Subcutaneous abdominal adipose tissue (tissue), 5 donors: ENCODE measurements at regions not wholly inside any gene's neighbourhood (a gene's known extent, or its start where the extent isn't known, plus 50 kb on each side); places are given as distances from the start of the nearest gene placed in this dataset.

Experiments
- H3K27ac ChIP-seq: one replicate; pipeline ENCODE4 v1.7.0; 2013; ENCODE audit warnings: low read depth, mild to moderate bottlenecking, inconsistent platforms, low read length, moderate library complexity
- H3K27me3 ChIP-seq, 5 donors: one replicate each; pipeline ENCODE4 v1.7.0; 2013; ENCODE audit warnings: low read length in 5 of 5, inconsistent platforms in 1 of 5; ENCODE audit not compliant: control insufficient read depth in 5 of 5, insufficient read depth in 4 of 5
- H3K36me3 ChIP-seq, 5 donors: one replicate each; pipeline ENCODE4 v1.7.0; 2013; ENCODE audit warnings: low read length in 5 of 5; ENCODE audit not compliant: control insufficient read depth in 5 of 5, insufficient read depth in 5 of 5
- H3K4me1 ChIP-seq, 5 donors: one replicate each; pipeline ENCODE4 v1.7.0; 2013; ENCODE audit warnings: low read length in 5 of 5, mild to moderate bottlenecking in 3 of 5, moderate library complexity in 1 of 5; ENCODE audit not compliant: control insufficient read depth in 5 of 5, insufficient read depth in 5 of 5
- H3K4me3 ChIP-seq, 5 donors: one replicate each; pipeline ENCODE4 v1.7.0; 2013; ENCODE audit warnings: low read length in 5 of 5, low read depth in 1 of 5
- H3K9ac ChIP-seq, 5 donors: one replicate each; pipeline ENCODE4 v1.7.0; 2013; ENCODE audit warnings: low read length in 5 of 5, mild to moderate bottlenecking in 4 of 5, moderate library complexity in 3 of 5
- H3K9me3 ChIP-seq, 5 donors: one replicate each; pipeline ENCODE4 v1.7.0; 2013; ENCODE audit warnings: low read length in 5 of 5; ENCODE audit not compliant: control insufficient read depth in 5 of 5
- donor health status: healthy.
- donor health status: healthy.
- donor health status: healthy.
- donor health status: healthy.
- donor health status: healthy.

DNA sequence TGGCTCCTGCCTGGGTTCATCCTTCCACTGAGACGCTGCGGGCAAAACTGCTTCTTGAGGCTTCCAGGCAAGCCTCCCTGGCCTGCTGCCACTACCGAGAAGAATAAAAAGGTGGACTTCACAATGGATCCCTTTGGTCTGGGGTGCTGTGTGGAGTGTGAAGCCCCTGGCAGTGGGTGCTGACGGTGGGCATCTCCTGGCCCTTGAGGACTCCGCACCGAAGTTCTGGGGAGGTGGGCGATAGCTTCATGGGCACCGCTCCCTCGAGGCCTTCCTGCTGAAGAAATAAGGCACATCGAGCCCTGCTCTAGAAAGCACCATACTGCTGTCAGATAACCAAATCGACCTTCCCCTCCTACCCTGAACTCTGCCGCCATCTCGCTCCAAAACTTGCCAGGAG lies 106.6 kb upstream of the CTBP2 start:
- Histone ChIP-seq H3K4me1 (no peaks in the 10 kb centered on the region), H3K27me3 (peaks cover 0 to 4% (median 2%) of the 10 kb centered on the region in 5 donors), H3K9me3 (no peaks in the 10 kb centered on the region), H3K36me3 (no peaks in the 10 kb centered on the region), H3K9ac (no peak overlapping the region), H3K27ac (no peak overlapping the region), H3K4me3 (no peak overlapping the region)

DNA sequence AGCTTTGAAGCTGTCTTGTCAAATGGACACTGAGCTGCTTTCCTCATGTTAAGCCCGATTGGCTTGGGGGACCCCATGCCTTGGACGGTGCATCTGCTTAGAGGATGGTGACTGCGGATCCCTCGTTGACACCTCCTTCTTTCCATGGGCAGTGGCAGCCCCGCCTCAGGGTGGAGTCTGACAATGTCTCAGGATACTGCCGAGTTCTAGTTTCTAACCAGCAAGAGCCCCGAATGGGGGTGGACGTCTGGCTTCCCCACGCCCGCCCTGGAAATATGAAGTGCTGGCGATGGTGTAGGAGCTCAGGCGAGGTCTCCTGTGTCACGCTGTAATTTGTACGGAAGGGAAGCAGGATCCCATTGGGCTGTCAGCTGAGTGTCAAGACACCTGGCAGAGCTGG lies 106.2 kb upstream of the CTBP2 start:
- H3K4me3 ChIP-seq = no peak overlapping the region
- H3K27ac ChIP-seq = no peak overlapping the region
- H3K36me3 ChIP-seq = no peaks in the 10 kb centered on the region
- no peaks in the 10 kb centered on the region for H3K4me1 ChIP-seq
- H3K9me3 ChIP-seq = no peaks in the 10 kb centered on the region
- no peak overlapping the region for H3K9ac ChIP-seq
- H3K27me3 ChIP-seq = peaks cover 0 to 4% (median under 1%) of the 10 kb centered on the region in 5 donors

DNA sequence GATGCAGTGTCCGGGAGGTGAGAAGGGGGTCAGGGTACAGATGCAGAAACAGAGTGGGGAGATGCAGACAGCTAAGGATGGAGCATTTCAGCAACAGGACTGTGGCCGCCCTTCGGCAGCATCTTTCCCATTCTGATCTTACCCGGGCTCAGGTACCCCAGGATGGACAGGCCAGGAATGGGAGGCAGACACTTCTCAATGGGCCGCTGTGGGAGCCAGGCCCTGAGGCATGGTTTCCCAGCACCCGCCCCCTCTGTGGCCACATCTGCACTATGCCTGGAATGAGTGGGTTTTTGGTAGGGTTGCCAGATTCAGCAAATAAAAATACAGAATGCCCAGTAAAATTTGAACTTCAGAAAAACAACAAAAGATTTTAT lies 105.2 kb upstream of the CTBP2 start:
- Histone ChIP-seq H3K9me3 (no peaks in the 10 kb centered on the region), H3K9ac (no peak overlapping the region), H3K27me3 (peaks cover 0 to 2% (median 0%) of the 10 kb centered on the region in 5 donors), H3K4me1 (no peaks in the 10 kb centered on the region), H3K4me3 (no peak overlapping the region), H3K36me3 (no peaks in the 10 kb centered on the region), H3K27ac (no peak overlapping the region)

DNA sequence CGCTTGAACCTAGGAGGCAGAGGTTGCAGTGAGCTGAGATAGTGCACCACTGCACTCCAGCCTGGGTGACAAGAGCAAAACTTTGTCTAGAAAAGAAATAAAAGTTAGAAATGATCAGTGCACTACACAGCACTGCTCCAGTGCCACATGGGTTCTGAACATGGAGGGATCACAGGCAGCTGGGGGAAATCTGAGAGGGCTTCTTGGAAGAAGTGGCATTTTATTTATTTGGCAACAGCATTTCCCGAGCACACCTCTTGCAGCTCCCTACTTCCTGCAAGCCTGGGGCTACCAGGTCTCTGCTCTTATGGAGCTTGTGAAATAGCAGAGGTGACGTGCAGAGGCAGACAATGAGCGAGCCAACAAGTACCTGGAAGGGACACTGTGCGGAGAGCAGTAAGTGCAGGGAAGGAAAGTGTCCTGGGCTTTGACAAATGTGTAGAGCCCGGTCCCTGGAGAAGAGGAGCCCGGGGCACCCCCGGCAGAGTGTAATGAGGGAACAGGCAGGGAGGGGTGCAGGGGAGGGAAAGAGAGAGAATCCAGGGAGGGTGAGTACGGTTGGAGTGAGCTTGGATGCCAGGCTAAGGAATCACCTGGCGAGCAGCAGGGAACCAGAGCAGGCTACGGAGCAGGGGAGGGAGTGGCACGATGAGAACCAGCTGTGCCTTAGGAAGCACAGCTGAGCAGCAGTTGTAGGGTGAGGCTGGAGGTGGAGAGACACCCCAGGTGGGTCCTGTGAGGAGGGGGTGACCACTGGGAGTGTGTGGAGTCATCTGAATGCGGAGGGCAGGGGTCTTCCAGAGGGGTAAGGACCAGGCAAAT lies 104.6 kb upstream of the CTBP2 start:
- Histone ChIP-seq H3K4me1 (no peaks in the 10 kb centered on the region), H3K9me3 (no peaks in the 10 kb centered on the region), H3K4me3 (no peak overlapping the region), H3K27ac (no peak overlapping the region), H3K36me3 (no peaks in the 10 kb centered on the region), H3K9ac (no peak overlapping the region), H3K27me3 (peaks cover 0 to 2% (median 0%) of the 10 kb centered on the region in 5 donors)

DNA sequence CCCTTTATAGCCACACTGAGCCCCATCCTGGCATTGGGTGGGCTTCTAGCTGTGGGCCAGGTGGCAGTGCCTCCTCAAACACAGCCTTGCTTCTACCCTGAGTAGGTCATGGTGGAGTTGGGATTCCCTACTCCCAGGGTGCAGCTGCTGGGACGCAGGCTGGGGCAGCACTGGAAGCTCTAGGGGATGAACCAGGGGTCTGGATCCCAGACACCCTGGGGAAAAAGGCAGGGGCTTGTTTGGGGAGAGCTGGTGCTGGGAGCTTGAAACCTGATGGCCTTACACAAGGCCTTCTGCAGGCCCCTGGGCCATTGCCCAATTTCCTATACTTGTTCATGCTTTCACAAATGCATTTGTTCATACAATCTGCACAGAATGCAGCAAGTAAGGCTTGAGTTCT lies 103.7 kb upstream of the CTBP2 start:
- Histone ChIP-seq H3K9ac (no peak overlapping the region), H3K27me3 (peaks cover 0 to 3% (median 0%) of the 10 kb centered on the region in 5 donors), H3K36me3 (no peaks in the 10 kb centered on the region), H3K4me3 (no peak overlapping the region), H3K27ac (no peak overlapping the region), H3K4me1 (no peaks in the 10 kb centered on the region), H3K9me3 (no peaks in the 10 kb centered on the region)

DNA sequence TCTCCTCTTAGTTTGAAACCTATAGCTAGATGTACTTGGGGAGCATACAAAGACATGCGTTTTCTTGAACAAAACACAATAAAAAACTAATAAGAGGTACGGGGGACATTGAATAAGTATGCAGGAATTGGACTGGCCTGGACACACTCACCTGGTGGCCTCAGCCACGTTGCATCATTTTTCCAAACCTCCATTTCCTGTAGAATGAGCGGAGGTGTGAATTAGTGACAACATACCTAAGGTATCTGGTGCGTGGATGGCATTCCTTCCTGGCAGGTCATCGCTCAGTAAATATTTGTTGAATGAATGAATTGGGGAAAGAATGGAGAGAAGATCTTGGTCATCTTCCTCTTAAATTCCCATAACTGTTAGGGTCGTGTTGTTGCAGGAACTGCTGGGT lies 103.2 kb upstream of the CTBP2 start:
- peaks cover 0 to 3% (median 0%) of the 10 kb centered on the region in 5 donors for H3K27me3 ChIP-seq

DNA sequence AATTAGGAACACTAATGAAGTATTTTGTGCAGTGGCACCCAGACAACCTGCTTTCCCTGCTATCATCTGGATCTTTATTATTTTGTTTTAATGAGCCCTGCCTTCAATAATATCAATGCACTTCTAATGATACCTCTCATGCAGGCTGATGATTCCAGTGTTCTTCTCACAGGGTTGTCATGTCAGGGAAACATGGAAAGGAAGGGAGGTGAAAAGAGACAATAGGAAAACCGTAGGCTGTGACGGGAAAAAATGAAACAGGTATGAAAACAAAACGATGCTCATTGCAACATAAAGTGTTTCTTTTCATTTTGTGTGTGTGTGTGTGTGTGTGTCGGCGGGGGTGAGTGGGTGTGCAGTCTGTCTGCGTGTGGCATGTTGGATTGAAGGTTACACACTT lies 102.6 kb upstream of the CTBP2 start:
- H3K9me3 ChIP-seq = no peaks in the 10 kb centered on the region
- H3K4me1 ChIP-seq = no peaks in the 10 kb centered on the region
- no peak overlapping the region for H3K27ac ChIP-seq
- no peak overlapping the region for H3K4me3 ChIP-seq
- H3K27me3 ChIP-seq = peaks cover 0 to 3% (median 0%) of the 10 kb centered on the region in 5 donors
- H3K9ac ChIP-seq = no peak overlapping the region
- H3K36me3 ChIP-seq = no peaks in the 10 kb centered on the region

More for the DNA sequence above, 103.2 kb upstream of the CTBP2 start:
- H3K4me1 ChIP-seq = no peaks in the 10 kb centered on the region
- no peaks in the 10 kb centered on the region for H3K9me3 ChIP-seq
- H3K4me3 ChIP-seq = no peak overlapping the region
- H3K9ac ChIP-seq = no peak overlapping the region
- no peaks in the 10 kb centered on the region for H3K36me3 ChIP-seq
- no peak overlapping the region for H3K27ac ChIP-seq

DNA sequence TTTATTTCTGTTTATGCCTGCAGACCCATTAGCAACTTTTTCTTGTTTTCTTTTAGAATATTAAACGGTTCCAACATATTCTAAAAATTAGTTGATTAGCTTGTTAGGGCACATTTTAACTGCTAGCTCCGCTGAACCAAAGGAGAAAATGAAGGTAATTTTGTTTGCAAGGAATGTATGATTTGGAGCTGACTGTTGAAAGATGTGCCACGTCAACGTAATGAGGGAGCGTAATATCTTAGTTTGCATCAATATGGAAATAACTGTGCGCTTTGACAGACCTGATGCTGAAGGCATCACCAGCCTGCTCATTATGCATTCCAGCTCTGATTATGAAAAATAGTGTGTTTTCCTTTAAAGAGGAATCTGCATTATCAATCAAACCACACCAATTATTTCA lies 102.0 kb upstream of the CTBP2 start:
- Histone ChIP-seq H3K4me3 (no peak overlapping the region), H3K27ac (no peak overlapping the region), H3K9me3 (no peaks in the 10 kb centered on the region), H3K27me3 (peaks cover 0 to 3% (median 0%) of the 10 kb centered on the region in 5 donors), H3K4me1 (no peaks in the 10 kb centered on the region), H3K36me3 (no peaks in the 10 kb centered on the region), H3K9ac (no peak overlapping the region)

DNA sequence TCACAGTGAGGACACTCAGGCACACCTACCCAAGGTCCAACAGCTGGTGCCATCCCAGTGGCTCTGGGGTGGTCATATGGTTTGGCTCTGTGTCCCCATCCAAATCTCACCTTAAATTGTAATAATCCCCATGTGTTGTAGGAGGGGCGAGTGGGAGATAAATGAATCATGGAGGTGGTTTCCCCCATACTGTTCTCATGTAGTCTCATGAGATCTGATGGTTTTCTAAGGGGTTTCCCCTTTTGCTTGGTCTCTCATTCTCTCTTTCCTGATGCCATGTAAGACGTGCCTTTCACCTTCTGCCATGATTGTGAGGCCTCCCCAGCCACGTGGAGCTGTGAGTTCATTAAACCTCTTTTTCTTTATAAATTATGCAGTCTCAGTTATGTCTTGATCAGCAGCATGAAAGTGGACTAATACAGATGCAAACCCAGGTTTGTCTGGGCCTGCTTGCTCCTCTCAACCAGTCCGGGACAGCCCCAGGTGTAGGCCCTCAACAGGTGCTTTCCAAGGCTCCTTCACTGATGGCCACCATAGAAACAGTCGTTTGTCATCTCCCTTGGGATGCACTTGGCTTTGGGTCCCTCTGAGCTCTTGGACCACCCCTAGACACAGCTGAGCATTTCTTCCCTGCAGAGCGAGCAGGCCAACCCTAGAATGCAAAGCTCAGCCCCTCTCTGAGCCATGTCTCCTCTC lies 101.3 kb upstream of the CTBP2 start:
- H3K9ac ChIP-seq = no peak overlapping the region
- peaks cover 0 to 3% (median 0%) of the 10 kb centered on the region in 5 donors for H3K27me3 ChIP-seq
- no peaks in the 10 kb centered on the region for H3K9me3 ChIP-seq
- no peak overlapping the region for H3K27ac ChIP-seq
- no peaks in the 10 kb centered on the region for H3K4me1 ChIP-seq
- H3K36me3 ChIP-seq = no peaks in the 10 kb centered on the region
- no peak overlapping the region for H3K4me3 ChIP-seq

DNA sequence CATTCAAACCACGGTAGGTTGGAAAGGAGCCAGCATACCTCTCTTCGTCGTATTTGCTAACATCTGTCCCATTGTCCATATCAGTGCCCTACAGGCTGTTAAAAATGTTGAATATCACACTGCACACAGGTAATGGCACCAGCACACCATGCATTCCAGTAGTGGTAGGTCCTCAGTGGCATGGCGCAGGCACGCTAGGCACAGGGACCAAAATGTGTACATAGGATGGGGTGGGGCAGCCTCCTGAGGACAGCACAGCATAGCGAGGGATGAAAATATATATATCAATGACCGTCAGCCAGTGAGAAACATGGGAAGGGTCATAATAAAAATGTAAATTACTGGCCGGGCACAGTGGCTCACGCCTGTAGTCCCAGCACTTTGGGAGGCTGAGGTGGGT lies 99.9 kb upstream of the CTBP2 start:
- Histone ChIP-seq H3K9me3 (no peaks in the 10 kb centered on the region), H3K27me3 (peaks cover 0 to 3% (median 0%) of the 10 kb centered on the region in 5 donors), H3K4me1 (no peaks in the 10 kb centered on the region), H3K9ac (no peak overlapping the region), H3K4me3 (no peak overlapping the region), H3K27ac (no peak overlapping the region), H3K36me3 (no peaks in the 10 kb centered on the region)
